Chondrocyte (in vitro differentiated cells): ENCODE measurements at regions not wholly inside any gene's neighbourhood (a gene's known extent, or its start where the extent isn't known, plus 50 kb on each side); places are given as distances from the start of the nearest gene placed in this dataset.

Source experiments
- DNase-seq: peaks from one replicate; pipeline ENCODE4 v3.0.0; 2021; ENCODE audit warnings: mixed read lengths, low spot score
- H3K27ac Mint-ChIP-seq: one replicate; pipeline ENCODE4 v1.8.0; 2021; ENCODE audit warnings: mild to moderate bottlenecking, moderate library complexity, mixed read lengths; ENCODE audit not compliant: unreplicated experiment
- H3K27me3 Mint-ChIP-seq: 2 replicates; pipeline ENCODE4 v1.8.0; 2021; ENCODE audit warnings: low read depth, mixed read lengths
- H3K36me3 Mint-ChIP-seq: 2 replicates; pipeline ENCODE4 v1.8.0; 2021; ENCODE audit warnings: low read depth, mixed read lengths
- H3K4me1 Mint-ChIP-seq: 2 replicates; pipeline ENCODE4 v1.8.0; 2021; ENCODE audit warnings: low read depth, mild to moderate bottlenecking, mixed read lengths
- H3K4me3 Mint-ChIP-seq: one replicate; pipeline ENCODE4 v1.8.0; 2021; ENCODE audit warnings: mild to moderate bottlenecking, moderate library complexity, mixed read lengths; ENCODE audit not compliant: unreplicated experiment
- H3K9me3 Mint-ChIP-seq: 2 replicates; pipeline ENCODE4 v1.8.0; 2021; ENCODE audit warnings: low read depth, mixed read lengths
- TF ChIP-seq, protein P1 (sequence below): fragments of 200-600 bp; sonication (generic); IDR thresholded peaks from 2 replicates; pipeline ENCODE4 v1.5.0; 2021; ENCODE audit warnings: antibody characterized with exemption, mild to moderate bottlenecking, moderate library complexity

DNA sequence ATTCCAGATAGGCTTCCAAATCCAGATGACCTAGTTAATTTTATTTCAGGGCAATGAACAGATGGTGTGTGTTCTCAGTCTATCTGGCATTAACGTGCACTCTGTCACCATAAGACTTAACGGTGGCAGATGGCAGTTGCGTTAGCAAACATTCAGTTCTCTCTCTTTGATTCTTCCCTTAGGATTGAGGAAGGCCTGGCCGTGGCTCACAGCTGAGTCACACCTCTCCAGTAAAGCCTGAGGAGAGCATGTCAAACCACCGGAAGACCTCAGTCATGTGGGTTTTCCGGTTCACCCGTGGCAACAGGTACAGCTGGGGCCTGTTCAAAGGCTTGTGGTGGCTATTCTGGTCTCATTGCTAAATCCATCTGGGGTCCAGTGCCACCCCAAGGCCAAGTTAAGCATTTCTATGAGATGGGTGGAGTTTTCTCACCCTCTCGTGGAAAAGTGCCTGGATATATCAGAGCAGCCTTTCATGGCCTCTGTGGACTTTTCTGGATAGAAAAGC, 545.1 kb upstream of the ATP2B1 start:
- peaks cover 14% of the 10 kb centered on the region for H3K4me1 Mint-ChIP-seq
- H3K27me3 Mint-ChIP-seq: no peaks in the 10 kb centered on the region
- H3K9me3 Mint-ChIP-seq: no peaks in the 10 kb centered on the region
- H3K27ac Mint-ChIP-seq: peak overlapping the region; percentile 82
- no peaks in the 10 kb centered on the region for H3K36me3 Mint-ChIP-seq
- no peak overlapping the region for H3K4me3 Mint-ChIP-seq
- no peak for DNase-seq
- TF ChIP-seq, protein P1, sequence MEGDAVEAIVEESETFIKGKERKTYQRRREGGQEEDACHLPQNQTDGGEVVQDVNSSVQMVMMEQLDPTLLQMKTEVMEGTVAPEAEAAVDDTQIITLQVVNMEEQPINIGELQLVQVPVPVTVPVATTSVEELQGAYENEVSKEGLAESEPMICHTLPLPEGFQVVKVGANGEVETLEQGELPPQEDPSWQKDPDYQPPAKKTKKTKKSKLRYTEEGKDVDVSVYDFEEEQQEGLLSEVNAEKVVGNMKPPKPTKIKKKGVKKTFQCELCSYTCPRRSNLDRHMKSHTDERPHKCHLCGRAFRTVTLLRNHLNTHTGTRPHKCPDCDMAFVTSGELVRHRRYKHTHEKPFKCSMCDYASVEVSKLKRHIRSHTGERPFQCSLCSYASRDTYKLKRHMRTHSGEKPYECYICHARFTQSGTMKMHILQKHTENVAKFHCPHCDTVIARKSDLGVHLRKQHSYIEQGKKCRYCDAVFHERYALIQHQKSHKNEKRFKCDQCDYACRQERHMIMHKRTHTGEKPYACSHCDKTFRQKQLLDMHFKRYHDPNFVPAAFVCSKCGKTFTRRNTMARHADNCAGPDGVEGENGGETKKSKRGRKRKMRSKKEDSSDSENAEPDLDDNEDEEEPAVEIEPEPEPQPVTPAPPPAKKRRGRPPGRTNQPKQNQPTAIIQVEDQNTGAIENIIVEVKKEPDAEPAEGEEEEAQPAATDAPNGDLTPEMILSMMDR: peak; percentile 60

DNA sequence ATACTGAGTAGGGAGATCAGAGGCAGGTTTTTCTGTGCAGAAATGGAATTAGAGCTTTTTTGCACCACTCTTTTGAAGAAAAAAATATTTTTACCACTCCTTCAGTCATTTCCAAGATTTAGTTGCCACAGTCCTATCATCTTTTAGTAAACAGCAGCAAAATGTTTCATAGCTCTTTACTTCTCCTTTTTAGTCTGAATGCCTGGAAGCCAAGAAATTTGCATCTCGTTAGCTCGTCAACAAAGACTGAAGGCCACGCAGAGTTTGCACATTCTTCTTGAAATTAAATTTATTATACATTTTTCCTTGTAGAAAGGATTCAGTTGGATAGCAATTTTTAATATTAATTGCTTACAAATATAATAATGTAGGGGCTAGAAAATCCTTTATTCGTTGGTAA, 544.5 kb upstream of the ATP2B1 start:
- Mint-ChIP-seq H3K4me3 (no peak overlapping the region), H3K9me3 (no peaks in the 10 kb centered on the region), H3K4me1 (peaks cover 14% of the 10 kb centered on the region), H3K27me3 (no peaks in the 10 kb centered on the region), H3K36me3 (no peaks in the 10 kb centered on the region), H3K27ac (no peak overlapping the region)
- TF ChIP-seq, protein P1: no peak
- no peak for DNase-seq

DNA sequence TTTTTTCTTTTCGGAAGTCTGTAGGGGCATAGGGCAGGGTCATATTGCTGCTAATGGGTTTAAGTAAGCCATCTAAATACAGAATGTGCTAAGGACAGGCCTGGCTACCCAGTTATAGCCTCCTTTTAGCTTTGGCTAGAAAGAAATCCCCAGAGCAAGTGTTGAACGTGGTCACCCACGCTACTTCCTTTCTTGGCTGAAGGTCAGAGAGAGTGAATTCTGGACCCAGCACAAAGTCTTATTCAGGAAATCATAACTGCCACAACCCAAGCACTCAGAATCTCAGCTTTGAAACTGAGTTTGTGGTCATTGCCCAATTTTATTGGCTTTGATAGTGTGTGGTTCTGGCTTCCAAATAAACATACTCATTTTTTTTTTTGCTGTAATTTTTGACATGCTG, 542.1 kb upstream of the ATP2B1 start:
- Mint-ChIP-seq H3K27ac (no peak overlapping the region), H3K4me1 (peaks cover 14% of the 10 kb centered on the region), H3K9me3 (no peaks in the 10 kb centered on the region), H3K27me3 (no peaks in the 10 kb centered on the region), H3K36me3 (no peaks in the 10 kb centered on the region), H3K4me3 (no peak overlapping the region)
- no peak for DNase-seq
- TF ChIP-seq, protein P1: no peak

DNA sequence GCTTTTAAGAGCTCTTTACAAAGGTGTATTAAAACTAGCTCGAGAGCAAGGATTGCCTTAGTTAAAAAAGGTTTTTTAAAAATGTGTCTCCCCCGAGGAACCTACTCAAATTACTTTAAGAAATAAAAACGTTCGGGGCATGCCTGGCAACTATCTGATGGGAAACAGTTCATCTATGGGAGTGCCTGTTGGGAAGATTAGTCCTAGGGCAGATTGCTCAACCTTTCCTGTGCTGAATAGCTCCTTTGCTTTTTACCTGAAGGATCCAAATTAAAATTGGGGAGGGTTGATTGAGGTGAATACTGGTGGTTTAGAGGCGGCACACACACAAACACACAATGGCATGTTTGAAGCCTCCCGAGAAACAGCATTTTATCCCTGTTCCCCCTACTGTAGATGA, 541.4 kb upstream of the ATP2B1 start:
- no peak overlapping the region for H3K27ac Mint-ChIP-seq
- TF ChIP-seq, protein P1: no peak
- H3K27me3 Mint-ChIP-seq: no peaks in the 10 kb centered on the region
- peaks cover 19% of the 10 kb centered on the region for H3K4me1 Mint-ChIP-seq
- no peak overlapping the region for H3K4me3 Mint-ChIP-seq
- no peaks in the 10 kb centered on the region for H3K36me3 Mint-ChIP-seq
- no peaks in the 10 kb centered on the region for H3K9me3 Mint-ChIP-seq
- no peak for DNase-seq

DNA sequence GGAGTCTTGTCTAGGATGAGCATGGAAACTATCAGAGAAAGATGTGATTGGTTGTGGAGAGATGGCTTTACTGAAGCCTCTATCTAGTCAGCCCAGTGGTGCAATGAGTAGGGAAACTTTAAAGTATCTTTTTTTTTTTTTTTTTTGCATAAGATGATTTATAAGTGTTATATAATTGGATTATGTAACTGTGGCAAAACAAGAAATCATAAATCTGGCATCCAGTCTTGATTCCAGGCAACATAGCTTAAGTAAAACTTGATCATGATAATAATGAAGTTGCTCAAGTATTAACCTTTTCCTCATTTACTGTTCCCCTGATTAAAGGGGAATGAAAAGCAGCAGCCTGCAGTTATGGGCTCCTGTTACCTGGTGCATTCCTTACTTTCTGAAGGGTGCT, 538.0 kb upstream of the ATP2B1 start:
- H3K9me3 Mint-ChIP-seq: no peaks in the 10 kb centered on the region
- H3K27ac Mint-ChIP-seq: no peak overlapping the region
- H3K27me3 Mint-ChIP-seq: no peaks in the 10 kb centered on the region
- no peaks in the 10 kb centered on the region for H3K36me3 Mint-ChIP-seq
- H3K4me3 Mint-ChIP-seq: no peak overlapping the region
- TF ChIP-seq, protein P1: no peak
- DNase-seq: no peak
- peaks cover 26% of the 10 kb centered on the region for H3K4me1 Mint-ChIP-seq
